Gastroesophageal sphincter (tissue), 4 donors: ENCODE measurements at regions not wholly inside any gene's neighbourhood (a gene's known extent, or its start where the extent isn't known, plus 50 kb on each side); places are given as distances from the start of the nearest gene placed in this dataset.

Source experiments
- ATAC-seq: fragments of 150-250 bp; one replicate; pipeline ENCODE4 v1.9.1; 2016; ENCODE audit warnings: mild to moderate bottlenecking, moderate library complexity
- H3K27ac ChIP-seq, 4 donors: fragments of 200-600 bp; sonication (generic) in 3 of 4; 1 replicate in 3 of 4; 2 replicates in 1 of 4; pipeline ENCODE4 v1.5.1; 2016 to 2019
- H3K27me3 ChIP-seq: fragments of 200-600 bp; sonication (generic); one replicate; pipeline ENCODE4 v1.5.1; 2019
- H3K36me3 ChIP-seq, 2 donors: fragments of 200-600 bp; sonication (generic); one replicate each; pipeline ENCODE4 v1.5.1; 2019; ENCODE audit warnings: control low read depth in 1 of 2
- H3K4me1 ChIP-seq, 3 donors: fragments of 200-600 bp; sonication (generic); 1 replicate in 2 of 3; 2 replicates in 1 of 3; pipeline ENCODE4 v1.5.1; 2016 to 2019; ENCODE audit warnings: control low read depth in 2 of 3
- H3K4me3 ChIP-seq, 2 donors: fragments of 200-600 bp; sonication (generic); one replicate each; pipeline ENCODE4 v1.5.1; 2019; ENCODE audit warnings: mild to moderate bottlenecking in 1 of 2, moderate library complexity in 1 of 2
- H3K9me3 ChIP-seq, 3 donors: fragments of 200-600 bp; sonication (generic); one replicate each; pipeline ENCODE4 v1.5.1; 2017 to 2019; ENCODE audit warnings: control low read depth in 2 of 3
- CTCF ChIP-seq, 4 experiments: fragments of 200-600 bp in 2 of 4; fragments of 450-650 bp in 2 of 4; sonication (generic) in 1 of 4; IDR thresholded peaks; one replicate each; pipeline ENCODE4 v1.5.1; 2017 to 2019; ENCODE audit warnings: antibody characterized with exemption in 4 of 4, mild to moderate bottlenecking in 2 of 4, moderate library complexity in 2 of 4
- EP300 ChIP-seq: sonication (generic); formaldehyde crosslinking; IDR thresholded peaks from one replicate; pipeline ENCODE4 v1.6.1; 2017; ENCODE audit warnings: antibody characterized with exemption, mild to moderate bottlenecking
- POLR2A ChIP-seq, 2 donors: fragments of 450-650 bp; IDR thresholded peaks; one replicate each; pipeline ENCODE4 v1.6.1; 2017; ENCODE audit warnings: antibody characterized with exemption in 2 of 2, mild to moderate bottlenecking in 2 of 2, moderate library complexity in 1 of 2
- POLR2AphosphoS5 ChIP-seq: sonication (generic); formaldehyde crosslinking; IDR thresholded peaks from one replicate; pipeline ENCODE4 v1.6.1; 2017; ENCODE audit warnings: antibody characterized with exemption
- WGBS, 2 donors: methylation state at CpG; one replicate each; pipeline ENCODE4 v1.1.5; 2018; ENCODE audit warnings: low coverage in 1 of 2; 5-methylcytosine and 5-hydroxymethylcytosine counted together

DNA sequence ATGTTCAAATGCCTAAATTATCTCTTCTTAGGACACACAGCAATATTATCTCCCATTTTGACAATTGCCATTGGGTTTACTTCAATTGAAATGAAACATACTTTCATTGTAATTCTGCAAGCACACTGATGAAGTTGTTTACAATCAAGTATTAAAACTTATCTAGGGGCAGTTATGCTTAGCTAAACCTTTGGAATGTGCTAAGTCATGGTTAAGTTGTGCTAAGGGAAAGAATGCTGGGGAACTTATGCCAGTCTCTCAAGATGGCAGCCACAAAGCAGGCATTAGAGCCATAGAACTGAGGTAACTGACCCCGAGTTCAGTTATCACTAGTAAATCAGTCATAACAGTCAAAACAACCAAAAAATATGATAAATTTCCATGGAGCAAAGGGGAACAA is 59.1 kb upstream of the NT5E start:
- Histone ChIP-seq H3K4me3 (no peak overlapping the region), H3K4me1 (no peaks in the 10 kb centered on the region), H3K36me3 (no peaks in the 10 kb centered on the region), H3K27me3 (no peaks in the 10 kb centered on the region), H3K27ac (no peak overlapping the region), H3K9me3 (no peaks in the 10 kb centered on the region)
- no peak for ATAC-seq
- no peak for TF ChIP-seq POLR2A (IDR thresholded peaks at IDR 0.05)
- TF ChIP-seq EP300, result no peak
- no peak for TF ChIP-seq POLR2AphosphoS5
- TF ChIP-seq CTCF (IDR thresholded peaks at IDR 0.05), result no peak
- 70 to 90% methylated on average over 1 of the region's 1 CpG for WGBS, 2 donors

DNA sequence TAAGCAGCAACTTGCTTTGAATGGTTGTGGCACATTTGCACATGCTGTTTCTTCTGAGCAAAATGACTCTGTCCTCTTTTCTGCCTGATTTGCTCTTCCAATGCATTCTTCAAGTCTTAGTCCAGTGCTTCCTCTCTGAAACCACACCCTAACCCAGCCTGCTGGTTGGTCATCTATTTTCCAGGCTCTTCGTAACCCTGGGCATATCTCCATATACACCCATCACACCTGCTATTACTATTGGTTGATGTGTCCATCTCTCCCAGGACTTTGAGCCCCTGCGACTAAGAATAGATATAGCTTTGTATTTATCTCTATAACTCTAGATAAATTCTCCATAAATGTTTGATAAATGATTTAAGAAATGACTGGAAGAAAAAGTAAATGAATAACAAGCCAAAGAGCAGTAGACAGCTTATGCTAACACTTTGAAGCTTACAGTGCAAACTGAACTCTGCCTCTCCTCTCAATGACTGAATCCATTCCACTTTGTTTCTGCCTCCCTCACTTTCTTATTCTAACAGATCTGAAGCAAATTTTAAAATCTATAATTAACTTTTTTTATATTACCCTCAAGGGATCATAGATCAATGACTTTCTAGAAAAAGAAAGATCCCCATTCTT is 59.7 kb upstream of the NT5E start:
- no peaks in the 10 kb centered on the region for H3K9me3 ChIP-seq
- no peaks in the 10 kb centered on the region for H3K27me3 ChIP-seq
- no peak overlapping the region for H3K4me3 ChIP-seq
- H3K36me3 ChIP-seq, result no peaks in the 10 kb centered on the region
- no peak overlapping the region for H3K27ac ChIP-seq
- no peaks in the 10 kb centered on the region for H3K4me1 ChIP-seq
- ATAC-seq, result no peak
- TF ChIP-seq EP300 (no peak), POLR2A (IDR thresholded peaks at IDR 0.05) (no peak), POLR2AphosphoS5 (no peak), CTCF (IDR thresholded peaks at IDR 0.05) (no peak)
- whole genome bisulfite sequencing, 2 donors, result 45 to 84% methylated on average over 2 of the region's 2 CpGs

- WGBS, 2 donors, result 85% methylated on average over 9 of the region's 12 CpGs
- H3K27me3 ChIP-seq, result no peaks in the 10 kb centered on the region
- no peak for ATAC-seq
- no peak for TF ChIP-seq EP300
- no peak for TF ChIP-seq POLR2AphosphoS5
- TF ChIP-seq POLR2A (IDR thresholded peaks at IDR 0.05), result no peak
- TF ChIP-seq CTCF (IDR thresholded peaks at IDR 0.05), result no peak
- H3K36me3 ChIP-seq, result no peaks in the 10 kb centered on the region
- no peak overlapping the region for H3K4me3 ChIP-seq
- H3K27ac ChIP-seq, result no peak overlapping the region
- H3K9me3 ChIP-seq, result no peaks in the 10 kb centered on the region
- H3K4me1 ChIP-seq, result no peaks in the 10 kb centered on the region
Measured at GRCh38 chr6:85389151-85389797, 60.6 kb upstream of the NT5E start.

DNA sequence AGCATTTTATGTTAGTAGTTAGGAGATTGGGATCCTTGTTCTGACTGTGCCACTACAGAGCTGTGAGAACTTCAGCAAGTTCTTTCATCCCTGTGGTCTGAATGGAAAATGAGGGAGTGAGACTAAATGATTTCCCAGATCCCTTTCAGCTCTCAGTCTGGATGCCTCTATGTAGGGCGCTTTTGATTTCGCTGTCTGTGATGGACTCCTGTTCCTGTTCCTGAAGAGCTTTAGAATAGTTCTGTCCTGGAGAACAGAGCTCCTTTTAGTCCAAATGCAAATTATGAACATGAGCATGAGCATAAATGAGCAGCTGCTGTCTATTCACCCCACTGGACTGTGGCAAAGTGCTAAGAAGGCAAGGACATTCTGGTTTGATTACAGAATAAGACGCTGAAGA is 61.4 kb upstream of the NT5E start:
- no peak for ATAC-seq
- no peak overlapping the region for H3K27ac ChIP-seq
- TF ChIP-seq CTCF (IDR thresholded peaks at IDR 0.05) (no peak), EP300 (no peak)
- H3K9me3 ChIP-seq, result no peaks in the 10 kb centered on the region
- no peak overlapping the region for H3K4me3 ChIP-seq
- H3K27me3 ChIP-seq, result no peaks in the 10 kb centered on the region
- H3K36me3 ChIP-seq, result no peaks in the 10 kb centered on the region
- 82 to 100% methylated on average over 2 to 3 of the region's 3 CpGs for WGBS, 2 donors
- H3K4me1 ChIP-seq, result no peaks in the 10 kb centered on the region

GRCh38 chr6:85385636-85386315 is 64.1 kb upstream of the NT5E start:
- no peaks in the 10 kb centered on the region for H3K9me3 ChIP-seq
- no peak overlapping the region for H3K27ac ChIP-seq
- H3K27me3 ChIP-seq, result no peaks in the 10 kb centered on the region
- ATAC-seq, result no peak
- no peak for TF ChIP-seq EP300
- no peak for TF ChIP-seq POLR2A (IDR thresholded peaks at IDR 0.05)
- TF ChIP-seq POLR2AphosphoS5, result no peak
- no peak for TF ChIP-seq CTCF (IDR thresholded peaks at IDR 0.05)
- H3K4me1 ChIP-seq, result no peaks in the 10 kb centered on the region
- H3K36me3 ChIP-seq, result no peaks in the 10 kb centered on the region
- 69 to 91% methylated on average over 3 to 5 of the region's 5 CpGs for WGBS, 2 donors
- no peak overlapping the region for H3K4me3 ChIP-seq
